IPS-18a (cell line): ENCODE measurements at regions not wholly inside any gene's neighbourhood (a gene's known extent, or its start where the extent isn't known, plus 50 kb on each side); places are given as distances from the start of the nearest gene placed in this dataset.

Experiments used
- H3K27ac ChIP-seq: one replicate; pipeline ENCODE4 v1.5.1; 2013; ENCODE audit warnings: low read length
- H3K27me3 ChIP-seq: one replicate; pipeline ENCODE4 v1.6.1; 2013; ENCODE audit warnings: mild to moderate bottlenecking, low read length; ENCODE audit not compliant: control insufficient read depth, insufficient read depth
- H3K36me3 ChIP-seq: one replicate; pipeline ENCODE4 v1.6.1; 2013; ENCODE audit warnings: low read depth, low read length; ENCODE audit not compliant: control insufficient read depth
- H3K4me1 ChIP-seq: one replicate; pipeline ENCODE4 v1.6.1; 2013; ENCODE audit warnings: low read depth, low read length; ENCODE audit not compliant: control insufficient read depth
- H3K4me3 ChIP-seq: one replicate; pipeline ENCODE4 v1.5.1; 2013; ENCODE audit warnings: low read length
- H3K9ac ChIP-seq: one replicate; pipeline ENCODE4 v1.6.1; 2013; ENCODE audit warnings: mild to moderate bottlenecking, low read length, moderate library complexity
- H3K9me3 ChIP-seq: one replicate; pipeline ENCODE4 v1.6.1; 2013; ENCODE audit warnings: low read depth, low read length; ENCODE audit not compliant: control insufficient read depth

DNA sequence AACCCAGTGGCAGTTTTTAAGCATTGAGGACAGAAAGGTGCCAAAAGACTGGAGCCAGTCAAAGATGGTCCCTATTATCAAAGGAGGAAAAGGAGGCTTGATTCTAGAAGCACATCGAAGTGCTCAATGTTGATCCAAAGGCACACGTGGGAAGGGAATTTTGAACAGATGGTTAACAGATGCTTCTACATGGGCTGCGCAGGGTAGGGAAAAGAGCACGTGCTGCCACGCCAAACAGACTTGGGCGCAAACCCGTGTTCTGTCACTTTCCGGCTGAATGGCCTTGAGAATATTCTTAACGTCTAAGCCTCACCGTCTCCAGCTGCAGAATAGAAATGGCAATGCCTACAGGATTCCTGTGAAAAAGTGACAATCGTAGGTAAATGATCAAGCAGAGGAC lies 217.9 kb upstream of the MTNR1B start:
- Histone ChIP-seq H3K4me1 (no peaks in the 10 kb centered on the region), H3K36me3 (no peaks in the 10 kb centered on the region), H3K9me3 (no peaks in the 10 kb centered on the region), H3K4me3 (no peak overlapping the region), H3K27ac (no peak overlapping the region), H3K9ac (no peak overlapping the region), H3K27me3 (no peaks in the 10 kb centered on the region)

GRCh38 chr11:92752122-92752521 lies 217.3 kb upstream of the MTNR1B start:
- no peak overlapping the region for H3K4me3 ChIP-seq
- H3K27ac ChIP-seq = no peak overlapping the region
- H3K9ac ChIP-seq = no peak overlapping the region
- no peaks in the 10 kb centered on the region for H3K9me3 ChIP-seq
- no peaks in the 10 kb centered on the region for H3K27me3 ChIP-seq
- H3K36me3 ChIP-seq = no peaks in the 10 kb centered on the region
- no peaks in the 10 kb centered on the region for H3K4me1 ChIP-seq

DNA sequence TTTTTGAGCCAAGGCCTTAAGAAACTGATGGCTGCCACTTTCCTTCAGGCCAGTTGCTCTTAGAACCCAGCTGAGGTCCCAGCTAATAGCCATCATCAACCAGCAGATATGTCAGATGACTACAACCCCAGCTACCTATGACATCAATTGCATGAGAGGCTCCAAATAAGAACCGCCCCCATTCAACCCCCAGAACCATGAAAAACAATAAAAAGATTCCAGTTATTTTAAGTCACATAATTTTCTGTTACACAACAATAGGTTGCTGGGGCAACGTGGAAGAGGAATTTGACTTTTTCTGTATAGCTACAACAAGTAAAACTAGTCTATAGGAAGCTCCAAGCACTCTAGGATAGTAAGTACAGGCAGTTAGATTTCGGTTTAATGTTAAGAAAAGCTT lies 216.3 kb upstream of the MTNR1B start:
- H3K27me3 ChIP-seq = no peaks in the 10 kb centered on the region
- H3K4me1 ChIP-seq = no peaks in the 10 kb centered on the region
- H3K36me3 ChIP-seq = no peaks in the 10 kb centered on the region
- no peaks in the 10 kb centered on the region for H3K9me3 ChIP-seq
- H3K4me3 ChIP-seq = no peak overlapping the region
- H3K9ac ChIP-seq = no peak overlapping the region
- H3K27ac ChIP-seq = no peak overlapping the region

DNA sequence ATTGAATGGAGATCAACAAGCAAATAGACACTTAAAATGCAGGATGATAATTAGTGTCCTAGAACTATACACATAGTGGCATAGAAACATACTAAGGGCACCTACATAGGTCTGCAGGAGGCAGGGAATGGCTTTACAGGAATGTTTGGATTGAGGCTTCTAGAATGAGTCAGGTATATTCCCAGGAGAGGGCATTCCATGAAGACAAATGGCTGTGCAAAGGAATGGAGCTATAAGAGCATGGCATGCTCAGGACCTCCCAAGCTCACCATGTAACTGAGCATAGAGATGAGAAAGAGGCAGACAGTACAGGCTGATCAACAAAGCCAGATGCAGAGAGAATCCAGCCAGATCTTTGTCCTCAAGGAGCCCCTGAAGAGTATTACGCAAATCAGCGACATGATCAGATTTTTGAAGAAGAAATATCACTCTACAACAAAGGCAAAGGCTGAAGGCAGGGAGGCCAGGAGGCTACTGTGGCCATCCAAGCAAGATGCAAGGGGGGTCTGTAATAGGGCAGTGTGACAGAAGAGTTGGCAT lies 211.1 kb upstream of the MTNR1B start:
- H3K27me3 ChIP-seq = no peaks in the 10 kb centered on the region
- H3K36me3 ChIP-seq = no peaks in the 10 kb centered on the region
- H3K4me1 ChIP-seq = no peaks in the 10 kb centered on the region
- no peaks in the 10 kb centered on the region for H3K9me3 ChIP-seq
- H3K9ac ChIP-seq = no peak overlapping the region
- H3K4me3 ChIP-seq = no peak overlapping the region
- H3K27ac ChIP-seq = no peak overlapping the region

- Histone ChIP-seq H3K9ac (no peak overlapping the region), H3K36me3 (no peaks in the 10 kb centered on the region), H3K27me3 (no peaks in the 10 kb centered on the region), H3K4me3 (no peak overlapping the region), H3K27ac (no peak overlapping the region), H3K4me1 (no peaks in the 10 kb centered on the region), H3K9me3 (no peaks in the 10 kb centered on the region)
Measured at GRCh38 chr11:92759571-92760214, 209.8 kb upstream of the MTNR1B start.

DNA sequence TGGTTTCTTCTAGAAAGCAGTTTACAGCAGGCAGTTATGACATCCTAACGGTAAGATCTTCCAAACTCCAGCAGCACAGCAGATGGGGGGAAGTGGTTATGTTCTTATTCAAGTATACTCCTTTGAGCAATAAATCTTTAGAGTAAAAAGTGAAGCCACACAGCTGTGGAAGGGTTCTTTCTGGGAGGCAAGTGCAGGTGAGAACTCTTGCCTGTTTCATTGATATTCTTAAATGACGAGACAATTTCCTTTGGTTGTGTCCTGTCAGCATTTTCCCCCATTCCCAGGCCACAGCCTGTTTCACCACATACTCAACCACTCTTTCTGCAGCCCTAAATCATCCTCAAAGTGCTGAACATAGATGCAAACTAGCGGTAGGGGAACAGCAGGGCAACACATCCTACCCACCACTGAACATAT lies 207.3 kb upstream of the MTNR1B start:
- no peak overlapping the region for H3K9ac ChIP-seq
- no peaks in the 10 kb centered on the region for H3K36me3 ChIP-seq
- no peaks in the 10 kb centered on the region for H3K27me3 ChIP-seq
- peaks cover 3% of the 10 kb centered on the region for H3K4me1 ChIP-seq
- no peak overlapping the region for H3K4me3 ChIP-seq
- H3K9me3 ChIP-seq = no peaks in the 10 kb centered on the region
- H3K27ac ChIP-seq = no peak overlapping the region

GRCh38 chr11:92763336-92763735 lies 206.1 kb upstream of the MTNR1B start:
- Histone ChIP-seq H3K27me3 (no peaks in the 10 kb centered on the region), H3K9ac (no peak overlapping the region), H3K9me3 (no peaks in the 10 kb centered on the region), H3K36me3 (no peaks in the 10 kb centered on the region), H3K4me3 (no peak overlapping the region), H3K27ac (no peak overlapping the region), H3K4me1 (peaks cover 3% of the 10 kb centered on the region)

DNA sequence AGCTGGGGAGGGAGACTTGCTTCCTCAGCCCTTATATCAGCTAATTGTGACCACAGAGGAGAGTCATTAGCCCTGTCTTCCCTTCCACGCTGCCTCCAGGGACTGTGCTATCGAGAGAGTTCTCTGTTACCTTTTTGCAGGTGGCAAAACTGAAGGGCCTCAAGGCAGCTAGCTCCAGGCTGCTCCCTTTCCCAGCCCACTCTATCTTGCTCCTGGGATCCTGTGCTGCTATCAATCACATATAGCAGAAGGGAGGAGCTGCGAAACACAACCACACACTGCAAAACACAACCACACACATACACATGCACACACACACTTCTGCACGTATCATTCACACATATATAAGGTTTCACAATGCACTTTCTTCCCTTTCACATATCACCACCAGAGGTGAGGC lies 205.3 kb upstream of the MTNR1B start:
- H3K36me3 ChIP-seq = no peaks in the 10 kb centered on the region
- no peaks in the 10 kb centered on the region for H3K9me3 ChIP-seq
- H3K4me1 ChIP-seq = peaks cover 3% of the 10 kb centered on the region
- H3K9ac ChIP-seq = no peak overlapping the region
- H3K27ac ChIP-seq = no peak overlapping the region
- no peaks in the 10 kb centered on the region for H3K27me3 ChIP-seq
- H3K4me3 ChIP-seq = no peak overlapping the region

DNA sequence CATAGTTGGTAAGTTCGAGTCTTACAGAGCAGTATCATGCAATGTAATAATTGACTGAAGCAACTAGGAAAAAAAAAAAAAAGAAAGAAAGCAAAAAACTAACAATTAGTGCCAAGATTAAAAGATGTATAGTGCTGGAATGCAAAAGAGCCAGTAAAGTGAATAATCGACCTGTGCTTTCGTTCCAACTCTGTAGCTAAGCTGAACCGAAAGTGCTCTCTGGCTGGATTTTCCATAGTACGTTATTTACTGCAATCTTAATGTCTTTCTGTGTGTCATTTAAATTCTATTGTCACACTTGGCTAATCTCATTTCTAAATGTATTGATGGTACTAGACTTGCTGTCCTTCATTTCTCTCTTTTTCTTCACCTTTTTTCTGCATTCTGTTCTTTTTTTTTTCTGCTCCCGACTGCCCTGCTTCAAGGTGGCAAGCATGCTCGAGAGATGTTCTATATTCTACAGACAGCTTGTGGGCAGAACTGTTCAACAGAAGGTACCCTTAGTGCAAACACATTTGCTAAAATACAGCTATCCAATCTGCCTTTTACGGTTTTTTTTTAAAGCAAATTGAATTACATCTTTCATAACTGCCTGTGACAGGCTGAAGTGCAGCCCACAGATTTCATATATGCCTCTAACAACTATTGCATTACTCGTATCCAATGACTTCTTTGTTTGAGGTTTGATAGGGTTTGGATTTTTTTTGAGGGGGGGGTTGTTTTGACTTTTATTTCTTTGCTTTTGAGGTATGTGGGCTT lies 204.2 kb upstream of the MTNR1B start:
- Histone ChIP-seq H3K9ac (no peak overlapping the region), H3K27me3 (no peaks in the 10 kb centered on the region), H3K27ac (no peak overlapping the region), H3K4me1 (peaks cover 3% of the 10 kb centered on the region), H3K36me3 (no peaks in the 10 kb centered on the region), H3K9me3 (no peaks in the 10 kb centered on the region), H3K4me3 (no peak overlapping the region)

DNA sequence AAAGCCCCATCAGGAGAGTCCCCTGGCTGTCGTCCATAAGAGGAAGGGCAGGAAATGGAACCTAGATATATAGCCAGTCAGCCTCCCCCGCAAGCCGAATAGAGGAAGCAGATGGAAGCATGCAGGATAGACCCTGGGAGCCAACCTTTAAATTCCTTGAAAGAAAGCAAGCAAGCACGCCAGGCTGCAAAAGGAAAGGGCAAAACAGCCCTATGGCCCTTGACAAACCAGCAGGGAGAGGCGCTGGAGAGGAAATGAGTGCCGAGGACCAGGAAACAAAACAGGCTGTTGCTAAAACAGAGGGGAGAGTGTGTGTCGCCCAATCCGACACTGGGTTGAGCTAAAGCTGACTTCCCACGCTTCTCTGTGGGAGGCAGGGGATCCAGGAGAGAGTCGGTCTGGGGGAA lies 203.5 kb upstream of the MTNR1B start:
- no peak overlapping the region for H3K27ac ChIP-seq
- H3K36me3 ChIP-seq = no peaks in the 10 kb centered on the region
- peaks cover 3% of the 10 kb centered on the region for H3K4me1 ChIP-seq
- no peaks in the 10 kb centered on the region for H3K9me3 ChIP-seq
- no peak overlapping the region for H3K9ac ChIP-seq
- no peak overlapping the region for H3K4me3 ChIP-seq
- H3K27me3 ChIP-seq = no peaks in the 10 kb centered on the region

- H3K27me3 ChIP-seq = no peaks in the 10 kb centered on the region
- H3K9me3 ChIP-seq = no peaks in the 10 kb centered on the region
- H3K36me3 ChIP-seq = no peaks in the 10 kb centered on the region
- no peak overlapping the region for H3K9ac ChIP-seq
- peaks cover 3% of the 10 kb centered on the region for H3K4me1 ChIP-seq
- no peak overlapping the region for H3K4me3 ChIP-seq
- no peak overlapping the region for H3K27ac ChIP-seq
Measured at GRCh38 chr11:92766698-92767097, 202.8 kb upstream of the MTNR1B start.

GRCh38 chr11:92767416-92767815 lies 202.0 kb upstream of the MTNR1B start:
- peaks cover 3% of the 10 kb centered on the region for H3K4me1 ChIP-seq
- H3K27ac ChIP-seq = no peak overlapping the region
- no peak overlapping the region for H3K9ac ChIP-seq
- H3K4me3 ChIP-seq = no peak overlapping the region
- H3K27me3 ChIP-seq = no peaks in the 10 kb centered on the region
- no peaks in the 10 kb centered on the region for H3K9me3 ChIP-seq
- H3K36me3 ChIP-seq = no peaks in the 10 kb centered on the region
